ENCODE measurements at regions not wholly inside any gene's neighbourhood (a gene's known extent, or its start where the extent isn't known, plus 50 kb on each side); places are given as distances from the start of the nearest gene placed in this dataset.

DNA sequence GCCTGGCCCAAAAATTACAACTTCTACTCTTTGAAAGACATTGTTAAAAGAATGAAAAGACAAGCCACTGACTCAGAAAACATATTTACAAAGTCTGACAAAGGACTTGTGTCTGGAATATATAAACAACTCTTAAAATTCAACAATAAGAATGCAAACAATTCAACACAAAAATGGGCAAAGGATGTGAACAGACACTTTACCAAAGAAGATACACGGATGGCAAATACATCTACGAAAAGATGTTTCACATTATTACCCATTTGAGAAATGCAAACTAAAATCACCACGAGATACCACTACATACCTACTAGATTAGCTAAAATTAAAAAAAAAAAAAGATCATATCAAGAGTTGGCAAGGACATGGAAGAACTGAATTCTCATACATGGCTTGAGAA is 80.8 kb upstream of the METRNL start:
- DNase-seq, result no peak

DNA sequence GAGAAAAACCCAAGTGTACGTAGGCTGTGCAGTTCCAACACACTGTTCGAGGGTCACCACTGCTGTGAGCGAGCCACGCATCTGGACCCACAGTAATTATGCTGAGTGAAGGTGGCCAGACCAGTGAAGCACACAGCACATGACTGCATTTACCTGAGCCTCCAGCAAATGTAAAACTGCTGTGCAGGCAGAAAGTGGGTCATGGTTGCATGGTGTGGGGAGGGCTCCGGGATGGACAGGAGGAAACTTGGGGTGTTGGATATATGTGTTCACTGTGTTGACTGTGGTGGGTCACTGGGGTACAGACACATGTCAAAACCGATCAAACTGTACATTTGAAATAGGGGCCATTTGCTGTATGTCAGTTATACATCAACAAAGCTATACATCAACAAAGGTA is 78.7 kb upstream of the METRNL start:
- no peak for DNase-seq

DNA sequence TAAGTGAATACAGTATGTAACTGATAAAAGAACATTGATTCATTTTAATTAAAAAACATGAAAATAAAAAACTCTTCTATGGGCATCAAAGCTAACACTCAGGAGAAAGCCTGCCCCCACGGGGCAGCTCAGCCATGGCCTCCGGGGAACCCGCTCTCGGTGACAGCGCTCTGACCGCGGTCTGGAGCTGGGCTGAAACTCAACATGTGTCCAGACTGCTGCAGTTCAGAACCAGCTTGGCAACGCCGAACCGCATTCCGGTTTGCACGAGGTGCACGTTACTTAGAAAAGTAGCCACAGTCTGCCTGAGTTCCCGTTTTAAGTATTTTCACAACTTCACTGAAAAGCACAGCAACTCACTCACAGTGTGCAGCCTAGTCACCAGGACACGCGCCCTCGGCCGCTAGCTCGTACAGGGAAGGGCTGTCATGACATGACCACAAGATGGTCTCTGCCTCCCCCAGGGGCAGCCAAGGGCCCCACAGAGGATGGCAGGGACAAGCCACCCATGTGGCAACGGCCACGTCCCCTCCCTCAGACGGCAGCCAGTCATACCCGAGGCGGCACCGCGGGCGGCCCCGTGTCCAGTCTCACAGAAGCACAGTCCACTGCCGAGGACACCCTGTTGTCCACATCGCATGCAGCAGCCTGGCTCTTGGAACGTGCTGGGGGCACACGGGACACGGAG is 77.1 kb upstream of the METRNL start:
- no peak for DNase-seq

DNA sequence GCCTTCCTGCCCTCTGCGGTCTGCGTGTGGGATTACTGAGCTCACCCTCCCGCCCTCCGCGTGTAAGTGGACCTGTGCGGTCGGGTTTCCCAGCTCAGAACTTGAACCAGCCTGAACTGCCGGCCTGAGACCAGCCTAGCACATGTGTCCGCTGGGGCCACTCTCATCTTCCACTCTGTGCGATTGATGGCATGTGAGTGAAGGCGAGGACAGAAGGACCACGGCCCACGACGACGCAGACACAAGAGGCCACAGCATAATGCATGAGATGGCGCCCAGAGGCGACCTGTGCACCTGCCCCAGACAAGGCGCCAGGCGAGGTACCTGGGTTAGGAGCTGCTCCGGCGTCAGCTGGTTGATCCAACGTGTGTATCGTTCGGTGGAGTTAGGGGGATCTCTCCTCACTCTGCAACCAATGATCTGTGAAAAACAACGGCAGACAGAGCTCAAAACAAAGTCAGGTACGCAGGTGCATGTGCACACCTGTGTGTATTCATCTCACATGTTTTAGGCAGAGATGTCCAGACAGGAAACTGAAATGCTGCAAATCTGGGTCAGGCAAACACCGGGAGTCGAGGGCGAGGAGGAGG is 74.5 kb upstream of the METRNL start:
- DNase-seq, result no peak

DNA sequence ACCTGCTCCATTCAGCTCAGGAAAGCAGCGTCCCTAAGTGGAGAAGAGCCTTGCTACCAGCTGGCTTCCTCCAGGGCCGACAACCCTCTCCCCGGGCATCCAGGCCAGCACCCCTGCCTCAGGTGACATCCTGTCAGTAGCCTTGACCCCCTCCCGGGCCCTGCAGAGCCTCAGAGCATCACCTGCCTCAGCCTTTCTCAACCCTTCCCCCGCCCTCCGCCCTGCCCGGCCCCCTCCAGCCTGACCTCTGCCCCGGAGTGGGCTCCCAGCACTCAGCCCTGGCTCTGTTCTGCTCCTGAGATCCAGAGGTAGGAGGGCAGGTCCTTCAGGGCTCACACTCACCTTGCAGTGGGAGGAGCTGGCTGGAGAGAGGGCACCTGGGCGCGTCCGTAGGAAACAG is 73.8 kb upstream of the METRNL start:
- no peak for DNase-seq

DNA sequence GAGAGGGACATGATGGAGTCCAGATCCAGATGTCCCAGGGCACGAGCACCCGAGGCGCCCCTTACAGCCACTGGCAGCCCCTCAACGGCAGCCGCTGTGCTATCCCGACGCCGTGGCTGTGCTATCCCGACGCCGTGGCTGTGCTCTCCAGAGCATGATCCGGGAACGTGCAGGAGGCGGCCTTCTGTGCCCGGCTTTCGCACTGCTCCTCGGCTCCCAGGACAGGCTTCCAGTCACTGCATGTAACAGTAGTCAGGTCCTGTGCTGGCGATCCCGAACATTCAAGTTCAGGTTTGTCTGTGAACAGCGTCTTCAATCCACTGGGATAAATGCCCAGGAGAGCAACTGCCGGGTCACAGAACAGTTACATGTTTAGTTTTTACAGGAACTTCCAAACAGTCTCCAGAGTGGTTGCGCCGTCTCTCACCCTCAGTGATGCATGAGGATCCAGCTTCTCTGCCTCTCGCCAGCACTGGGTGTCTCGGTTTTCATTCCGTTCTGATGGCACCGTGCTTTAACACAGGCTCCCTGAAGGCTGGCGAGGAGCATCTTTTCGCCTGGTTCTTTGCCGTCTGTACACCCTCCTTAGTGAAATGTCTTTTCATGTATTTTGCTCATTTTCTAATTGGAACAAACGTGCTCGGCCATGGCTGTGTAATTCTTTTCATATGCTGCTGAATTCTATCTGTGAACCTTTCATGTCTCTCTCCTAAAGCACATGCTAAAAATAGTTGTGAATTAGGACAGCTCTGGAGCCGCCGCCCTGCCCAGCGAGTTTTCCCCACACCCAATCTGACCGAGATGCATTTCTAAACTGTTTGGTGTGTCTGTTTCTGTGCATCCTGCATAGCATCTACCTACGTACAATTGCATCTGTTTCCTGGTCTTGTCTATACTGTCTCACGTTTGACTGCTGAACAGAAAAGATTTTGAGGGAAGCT is 72.6 kb upstream of the METRNL start:
- peak; percentile 11 for DNase-seq

DNA sequence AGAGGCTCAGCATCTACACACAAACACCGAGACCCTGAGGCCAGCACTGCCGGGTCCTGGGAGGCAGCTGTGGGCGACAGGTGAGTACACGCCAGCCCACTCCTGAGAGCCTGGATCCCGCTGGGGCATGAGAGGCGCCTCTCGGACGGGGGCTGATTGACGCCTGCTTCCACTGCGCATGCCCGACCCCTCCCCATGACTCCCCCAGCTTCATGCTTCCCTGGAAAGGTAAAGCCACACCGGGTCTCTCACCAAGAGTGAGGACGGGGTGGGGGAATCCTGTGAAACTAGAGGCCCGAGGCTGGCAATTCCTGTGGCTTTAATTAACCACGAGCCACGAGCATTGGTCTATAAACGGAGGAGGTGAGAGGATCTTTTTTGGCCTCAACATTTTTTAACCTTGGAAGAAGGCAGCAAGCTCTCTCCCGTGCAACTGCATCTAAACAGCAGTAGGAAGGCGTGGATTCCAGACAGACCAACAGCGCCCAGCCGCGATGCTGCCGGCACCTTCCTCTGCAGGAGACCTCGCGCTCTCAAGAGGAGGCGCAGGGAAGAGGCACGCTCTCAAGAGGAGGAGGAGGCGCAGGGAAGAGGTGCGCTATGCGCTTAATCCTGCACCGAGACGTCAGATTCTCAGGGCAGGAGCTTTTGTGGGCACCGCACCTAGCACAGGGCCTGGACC is 71.8 kb upstream of the METRNL start:
- peak; percentile 19 for DNase-seq

DNA sequence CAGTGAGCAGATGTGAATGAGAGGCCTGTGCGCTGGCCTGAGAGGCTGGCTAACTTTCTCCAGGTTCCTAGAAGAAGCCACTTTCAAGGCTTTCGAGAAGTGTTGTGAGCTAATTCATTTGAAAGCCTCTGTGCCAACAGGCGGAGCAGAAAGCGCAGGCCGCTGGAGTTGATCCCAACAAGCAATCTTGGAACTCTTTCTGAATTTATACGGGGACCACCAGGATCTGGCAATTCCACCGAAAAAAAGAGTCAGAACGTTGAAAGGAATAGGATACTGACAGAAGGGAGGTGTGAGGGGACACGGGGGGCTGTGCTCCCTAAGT is 71.3 kb upstream of the METRNL start:
- no peak for DNase-seq

DNA sequence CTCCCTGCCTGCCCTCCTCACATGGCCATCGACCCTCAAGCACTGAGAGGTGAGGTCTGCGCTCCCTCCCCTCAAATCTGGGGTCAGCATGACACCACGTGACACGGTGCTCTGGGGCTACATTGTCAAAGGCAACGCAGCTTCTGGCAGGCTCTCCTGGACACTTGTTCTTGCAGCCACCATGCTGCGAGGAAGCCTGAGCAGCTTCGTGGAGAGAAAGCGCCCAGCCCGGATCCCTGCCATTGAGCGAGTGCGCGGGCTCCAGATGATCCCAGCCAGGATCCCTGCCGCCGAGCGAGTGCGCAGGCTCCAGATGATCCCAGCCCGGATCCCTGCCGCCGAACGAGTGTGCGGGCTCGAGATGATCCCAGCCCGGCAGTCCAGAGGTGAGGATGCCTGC is 70.9 kb upstream of the METRNL start:
- no peak for DNase-seq

DNA sequence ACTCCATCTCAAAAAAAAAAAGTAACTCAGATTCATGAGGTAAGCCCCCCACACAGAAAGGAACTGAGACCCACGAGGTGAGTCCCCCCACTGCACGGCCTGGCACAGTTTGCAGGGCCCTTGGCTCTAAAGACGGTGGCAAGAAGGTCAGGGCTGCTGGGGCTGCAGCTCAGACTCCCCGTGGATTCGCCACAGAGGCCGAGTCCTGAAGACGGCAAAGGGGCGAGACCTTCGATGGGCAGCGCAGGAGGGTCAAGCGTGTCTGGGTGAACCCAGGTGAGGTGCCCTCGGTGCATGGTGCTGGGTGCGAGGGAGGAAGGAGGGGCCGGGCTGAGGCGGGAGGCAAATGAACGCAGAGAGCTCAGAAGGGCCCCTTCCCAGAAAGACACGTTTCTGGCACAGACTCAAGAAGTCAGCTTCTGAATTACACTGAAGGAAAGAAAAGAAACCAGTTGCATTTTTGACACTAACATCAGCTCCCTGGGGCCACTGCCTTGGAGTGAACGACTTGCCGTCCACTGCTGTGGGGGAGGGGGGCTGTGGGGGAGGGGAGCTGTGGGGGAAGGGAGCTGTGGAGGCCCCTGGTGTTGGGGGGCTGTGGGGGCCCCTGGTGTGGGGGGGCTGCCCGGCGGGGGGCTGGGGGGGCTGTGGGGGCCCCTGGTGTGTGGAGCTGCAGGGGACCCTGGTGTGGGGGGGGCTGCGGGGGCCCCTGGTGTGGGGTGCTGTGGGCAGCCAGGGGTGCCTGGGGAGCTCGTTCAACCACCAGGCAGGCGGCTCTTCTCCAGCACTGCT is 69.8 kb upstream of the METRNL start:
- peak; percentile 6 for DNase-seq

DNA sequence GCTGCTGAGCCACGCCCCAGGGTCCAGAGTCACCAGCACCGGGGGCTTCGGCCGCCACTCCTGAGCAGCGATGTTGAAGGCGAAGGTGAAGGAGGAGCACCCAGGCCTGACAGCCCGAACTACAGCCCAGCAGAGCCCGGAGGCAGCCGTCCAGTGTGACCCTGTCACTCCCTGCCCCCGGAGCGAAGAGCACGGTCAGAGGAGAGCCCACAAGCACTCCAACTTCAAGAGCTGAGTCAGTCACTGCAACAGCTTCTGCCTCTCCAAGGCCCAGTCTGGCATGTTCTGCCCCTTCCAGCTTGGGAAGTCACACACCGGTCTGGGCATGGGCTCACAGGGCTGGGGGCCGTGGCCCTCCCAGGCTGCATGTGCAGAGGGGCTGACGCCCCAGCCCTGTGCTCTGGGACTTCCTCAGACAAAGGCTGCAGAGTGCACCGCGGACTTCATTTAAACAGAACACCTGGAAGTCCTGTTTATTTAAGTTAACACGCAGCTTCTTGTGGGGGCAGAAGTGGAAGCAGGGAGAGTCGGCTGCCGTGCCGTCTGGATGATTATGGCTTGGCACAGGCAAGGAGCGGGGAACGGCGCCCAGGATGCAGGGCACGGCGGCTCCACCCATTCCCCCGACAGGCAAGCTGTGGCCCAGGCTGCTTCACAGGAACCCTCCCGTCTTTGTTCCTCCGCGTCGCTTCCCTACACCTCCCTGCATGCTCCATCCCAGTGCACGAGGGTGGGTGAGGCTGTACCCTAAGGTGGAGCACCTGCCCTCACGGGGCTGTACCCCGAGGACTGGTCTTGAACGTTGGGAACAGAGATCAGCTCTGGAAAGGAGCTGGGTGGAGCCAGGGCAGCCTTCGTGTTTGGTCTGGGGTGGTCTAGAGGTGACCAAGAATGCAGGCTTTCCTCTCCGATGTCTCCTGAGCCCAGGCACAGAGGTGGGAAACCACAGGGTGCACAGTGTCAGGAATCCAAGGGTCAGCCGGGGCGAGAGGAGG is 68.9 kb upstream of the METRNL start:
- DNase-seq, result peak; percentile 17

DNA sequence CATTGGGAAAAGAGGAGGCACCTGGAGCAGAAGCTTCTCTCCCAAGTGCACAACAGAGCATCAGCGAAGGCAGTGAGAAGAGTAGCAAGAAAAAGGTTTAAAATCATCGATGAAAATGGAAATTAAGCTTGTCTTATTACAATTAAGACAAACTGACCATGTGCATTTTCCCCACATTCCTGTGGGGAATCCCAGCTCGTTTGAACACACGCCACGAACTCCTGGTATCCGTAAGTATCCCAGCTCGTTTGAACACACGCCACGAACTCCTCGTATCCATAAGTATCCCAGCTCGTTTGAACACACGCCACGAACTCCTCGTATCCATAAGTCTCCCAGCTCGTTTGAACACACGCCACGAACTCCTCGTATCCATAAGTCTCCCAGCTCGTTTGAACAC is 67.7 kb upstream of the METRNL start:
- DNase-seq, result peak; percentile 45

DNA sequence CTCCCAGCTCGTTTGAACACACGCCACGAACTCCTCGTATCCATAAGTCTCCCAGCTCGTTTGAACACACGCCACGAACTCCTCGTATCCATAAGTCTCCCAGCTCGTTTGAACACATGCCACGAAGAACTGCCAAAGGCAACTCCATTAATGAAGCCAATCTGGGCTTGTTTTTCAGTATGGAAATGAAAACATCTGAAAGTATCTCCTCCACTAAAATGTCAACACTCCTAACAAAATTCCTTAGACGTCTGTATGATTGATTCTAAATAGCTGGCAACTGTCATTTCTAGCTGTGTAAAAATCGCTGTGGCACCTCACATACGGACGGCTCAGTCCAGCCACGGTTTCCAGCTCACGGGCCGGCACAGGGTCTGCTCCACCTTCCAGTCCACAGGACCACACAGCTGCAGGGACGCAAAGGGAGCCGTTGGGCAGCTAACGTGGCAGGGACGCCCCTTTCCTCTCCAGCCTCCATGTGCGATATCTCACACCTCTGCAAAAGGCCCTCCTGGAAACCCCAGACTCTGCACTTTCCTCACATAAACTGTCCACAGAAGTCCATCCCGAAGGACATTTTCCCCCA is 67.1 kb upstream of the METRNL start:
- peak; percentile 69 for DNase-seq

DNA sequence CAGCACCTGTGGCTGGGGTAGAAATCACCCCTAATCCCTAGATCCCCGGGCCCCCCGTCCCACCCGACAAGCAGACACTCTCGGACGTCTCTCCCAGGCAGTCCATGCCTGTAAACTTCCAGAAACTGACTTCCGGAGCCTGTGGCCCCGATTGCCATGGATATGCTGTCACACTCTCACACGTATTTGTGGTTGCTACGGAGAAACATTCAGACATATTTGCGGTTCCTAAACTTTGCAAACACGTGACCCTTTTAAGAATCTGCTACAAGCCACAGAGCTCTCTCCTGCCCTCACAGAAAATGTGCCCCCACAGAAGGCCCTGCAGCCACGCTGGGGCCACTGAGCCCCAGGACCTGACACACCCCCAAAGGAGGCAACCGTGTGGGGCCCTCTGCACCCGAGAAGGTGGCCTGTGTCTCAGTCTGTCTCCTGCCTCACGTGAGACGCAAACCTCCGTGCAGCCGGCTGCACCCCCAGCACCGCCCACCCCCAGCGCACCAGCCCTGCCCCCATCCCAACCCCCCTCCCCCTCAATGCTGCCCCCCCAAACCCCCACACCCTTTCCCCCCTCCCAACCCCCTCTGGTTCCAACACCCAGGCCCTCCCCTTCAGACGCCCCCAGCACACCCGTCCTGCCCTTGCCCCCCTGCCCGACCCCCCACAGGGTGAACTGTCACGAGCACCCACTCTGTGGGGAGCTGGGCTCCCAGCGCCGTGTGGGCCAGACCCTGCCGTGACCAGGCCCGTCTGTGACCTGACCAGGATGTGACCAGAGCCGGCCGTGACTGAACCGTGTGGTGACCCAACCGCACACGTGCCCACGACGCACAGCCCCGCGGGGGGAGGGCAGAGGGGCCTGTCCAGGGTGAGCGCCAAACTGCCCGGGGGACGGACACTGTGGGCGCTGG is 66.3 kb upstream of the METRNL start:
- peak; percentile 96 for DNase-seq

DNA sequence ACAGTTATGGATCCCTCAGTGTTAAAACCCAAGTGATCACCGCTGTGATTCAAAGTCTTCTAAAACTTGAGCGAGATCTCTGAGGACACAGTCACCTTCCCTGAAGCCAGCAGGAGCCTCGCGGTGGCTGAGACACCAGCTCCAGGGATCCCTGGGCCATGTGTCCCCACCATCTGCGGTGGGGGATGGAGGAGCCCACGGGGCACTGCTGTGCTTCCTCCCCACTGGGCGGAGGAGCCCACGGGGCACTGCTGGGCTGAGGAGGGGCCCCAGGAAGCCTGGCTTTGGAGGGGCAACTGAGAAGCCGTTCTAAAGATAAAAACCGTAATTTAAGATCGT is 65.7 kb upstream of the METRNL start:
- DNase-seq, result no peak

DNA sequence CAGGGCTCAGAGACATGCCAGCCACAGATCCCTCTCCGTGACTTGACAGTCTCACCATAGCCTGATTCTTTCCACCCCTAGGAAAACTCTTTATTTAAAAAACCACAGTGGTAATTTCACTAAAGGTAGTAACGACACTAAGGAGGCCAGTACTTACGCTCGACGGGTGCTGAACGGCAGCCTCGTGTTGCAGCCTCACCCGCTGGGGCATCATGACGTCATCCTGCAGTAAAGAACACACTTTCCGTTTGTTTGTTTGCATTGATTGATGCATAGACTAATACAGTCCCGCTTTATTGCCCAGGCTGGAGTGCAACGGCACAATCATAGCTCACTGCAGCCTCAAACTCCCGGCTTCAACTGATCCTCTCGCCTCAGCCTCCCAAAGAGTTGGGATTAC is 65.1 kb upstream of the METRNL start:
- no peak for DNase-seq

DNA sequence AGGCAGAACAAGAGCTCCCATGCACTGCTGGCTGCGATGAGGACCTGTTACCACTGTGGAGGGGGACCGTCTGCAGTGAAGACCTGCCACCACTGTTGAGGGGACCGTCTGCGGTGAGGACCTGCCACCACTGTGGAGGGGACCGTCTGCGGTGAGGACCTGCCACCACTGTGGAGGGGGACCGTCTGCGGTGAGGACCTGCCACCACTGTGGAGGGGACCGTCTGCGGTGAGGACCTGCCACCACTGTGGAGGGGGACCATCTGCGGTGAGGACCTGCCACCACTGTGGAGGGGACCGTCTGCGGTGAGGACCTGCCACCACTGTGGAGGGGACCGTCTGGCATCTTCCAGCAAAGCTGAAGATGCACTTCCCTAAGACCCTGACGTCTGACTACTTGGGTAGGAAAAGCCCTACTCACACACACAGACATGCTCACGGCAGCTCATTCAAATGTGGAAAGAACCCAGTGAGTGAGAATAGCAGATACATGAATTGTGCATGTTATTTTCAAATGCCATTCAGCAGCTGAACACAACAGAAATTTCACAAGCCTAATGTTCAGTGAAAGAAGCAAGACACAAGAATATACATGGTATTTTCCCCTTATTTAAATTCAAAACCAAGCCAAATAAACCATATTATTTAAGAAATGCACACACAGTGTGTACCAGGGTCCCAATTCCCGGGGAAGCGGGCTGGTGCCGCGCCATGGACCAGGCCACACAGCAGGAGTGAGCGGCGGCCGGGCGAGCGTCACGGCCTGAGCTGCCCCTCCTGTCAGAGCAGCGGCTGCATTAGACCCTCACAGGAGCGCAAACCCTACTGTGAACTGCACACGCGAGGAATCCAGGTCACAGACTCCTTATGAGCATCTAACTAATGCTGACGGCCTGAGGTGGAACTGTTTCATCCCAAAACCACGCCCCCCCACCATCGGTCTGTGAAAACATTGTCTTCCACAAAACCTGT is 64.2 kb upstream of the METRNL start:
- no peak for DNase-seq

DNA sequence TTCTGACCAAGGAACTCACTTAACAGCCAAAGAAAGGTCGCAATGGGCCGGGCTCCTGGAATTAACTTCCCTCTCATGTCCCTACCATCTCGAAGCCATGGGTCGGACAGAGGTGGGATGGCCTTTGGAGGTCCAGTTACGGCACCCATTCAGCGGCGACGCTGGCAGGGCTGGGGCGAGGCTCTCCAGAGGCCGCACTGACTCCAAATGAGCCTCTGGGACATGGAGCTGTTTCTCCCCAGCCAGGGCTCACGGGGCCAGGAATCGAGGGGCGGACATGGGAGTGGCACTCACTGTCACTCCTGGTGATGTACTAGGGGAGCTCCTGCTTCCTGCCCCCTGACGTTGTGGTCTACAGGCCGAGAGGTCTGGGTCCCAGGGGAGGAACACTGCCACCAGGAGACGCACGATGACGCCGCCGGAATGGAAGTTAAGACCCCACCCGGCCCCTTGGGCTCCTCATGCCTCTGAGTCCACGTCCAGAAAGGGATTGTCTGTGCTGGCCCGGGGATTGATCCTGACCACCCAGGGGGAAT is 60.7 kb upstream of the METRNL start:
- DNase-seq, result no peak
